Hypothalamus (tissue), 51 donors: ENCODE measurements at regions not wholly inside any gene's neighbourhood (a gene's known extent, or its start where the extent isn't known, plus 50 kb on each side); places are given as distances from the start of the nearest gene placed in this dataset.

Source experiments
- DNase-seq, 51 donors: peaks; one replicate each; lab custom pipeline; 2025; lab: John Stamatoyannopoulos, UW

GRCh38 chr13:76160961-76161925 lies 525.1 kb downstream of the LMO7 start:
- DNase-seq = no peak

DNA sequence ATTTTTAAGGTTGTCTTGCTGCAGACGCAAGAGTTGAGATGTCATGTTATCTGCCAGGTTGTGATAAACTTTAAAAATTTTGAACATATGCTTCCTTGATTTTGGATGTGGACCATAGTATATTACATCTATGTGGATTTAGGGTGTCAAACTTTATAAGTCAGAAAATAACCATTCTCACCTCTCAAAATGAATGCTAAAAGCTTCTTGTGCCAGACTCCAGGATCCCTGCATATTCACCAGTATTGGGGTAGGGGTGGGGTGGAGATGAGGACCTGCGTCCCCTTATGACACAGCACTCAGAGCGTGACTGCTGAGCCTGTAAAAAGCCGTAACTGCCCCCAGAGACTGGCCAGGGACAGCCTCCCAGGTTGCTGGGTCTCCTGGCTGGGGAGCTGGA lies 524.4 kb downstream of the LMO7 start:
- DNase-seq = no peak

DNA sequence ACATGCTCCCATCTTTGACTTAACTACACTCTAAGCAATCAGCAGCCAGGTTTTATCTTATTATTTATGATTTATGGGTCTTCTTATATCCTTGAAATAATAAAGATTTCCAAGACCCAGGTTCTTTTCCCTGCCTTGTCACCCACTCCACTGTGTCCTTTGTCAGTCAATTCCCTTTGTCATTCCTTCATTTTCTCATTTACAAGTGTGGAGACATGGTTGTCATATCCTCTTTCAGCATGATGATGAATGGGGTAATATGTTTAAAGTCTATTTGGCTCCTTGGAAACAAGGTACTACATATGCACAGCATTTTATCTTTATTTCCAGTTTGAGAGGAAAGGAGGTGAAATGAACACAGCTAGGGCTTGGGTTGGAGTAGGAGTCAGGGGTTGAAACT lies 521.8 kb downstream of the LMO7 start:
- no peak for DNase-seq

GRCh38 chr13:76153239-76153638 lies 517.1 kb downstream of the LMO7 start:
- no peak for DNase-seq

DNA sequence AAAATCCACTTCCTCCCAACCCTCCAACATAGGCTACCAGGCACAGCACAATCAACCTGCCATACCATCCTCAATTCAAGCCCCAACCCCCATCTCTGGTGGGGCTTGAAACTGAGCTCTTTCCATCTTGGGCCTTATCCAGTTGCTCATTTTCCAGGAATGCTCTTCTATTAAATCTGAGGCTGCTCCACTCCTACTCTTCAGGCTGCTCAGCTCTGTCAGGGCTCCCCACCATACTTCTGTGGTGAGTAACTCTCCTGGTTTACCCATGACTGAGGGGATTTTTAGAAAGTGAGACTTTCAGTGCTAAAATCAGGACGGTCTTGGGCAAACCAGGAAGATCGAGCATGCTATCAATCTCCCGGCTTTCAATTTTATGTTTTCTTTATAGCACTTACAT lies 512.8 kb downstream of the LMO7 start:
- DNase-seq = no peak

DNA sequence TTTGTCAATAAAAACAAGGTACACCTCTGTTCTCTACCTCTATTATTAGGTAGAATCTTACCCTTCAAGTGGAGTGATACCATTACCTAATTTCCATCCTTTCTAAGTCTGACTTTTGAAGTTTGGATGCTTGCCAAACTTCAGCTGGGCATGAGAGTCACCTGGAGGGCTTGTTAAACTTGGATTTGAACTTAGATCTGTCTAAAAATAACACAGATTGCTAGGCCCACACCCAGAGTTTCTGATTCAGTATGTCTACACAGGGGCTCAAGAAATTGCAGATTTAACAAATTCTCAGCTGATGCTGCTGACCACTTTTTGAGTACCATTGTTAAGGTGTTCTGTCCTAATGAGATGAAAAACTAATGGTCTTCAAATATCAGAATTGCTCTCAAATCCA lies 512.2 kb downstream of the LMO7 start:
- DNase-seq = no peak

DNA sequence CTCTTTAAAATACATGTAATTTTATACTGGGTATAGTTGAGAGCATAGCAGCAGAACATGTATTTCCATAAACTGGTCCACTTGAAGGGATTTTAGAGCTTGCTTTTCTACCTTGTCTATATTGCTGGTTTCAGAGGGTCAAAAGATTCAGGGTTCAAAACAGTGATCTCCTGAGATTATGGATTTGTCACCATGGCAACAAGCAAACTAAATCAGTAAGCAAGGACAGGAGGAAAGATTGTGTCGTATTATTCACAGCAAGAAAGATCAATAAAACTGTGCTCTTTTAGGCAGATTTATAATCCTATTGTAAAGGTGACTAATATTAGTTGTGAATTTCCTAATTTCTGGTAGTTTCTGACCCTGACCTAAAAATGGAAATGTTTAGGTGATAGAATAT lies 496.4 kb downstream of the LMO7 start:
- DNase-seq = no peak

- no peak for DNase-seq
Measured at GRCh38 chr13:76131551-76131950, 495.4 kb downstream of the LMO7 start.

DNA sequence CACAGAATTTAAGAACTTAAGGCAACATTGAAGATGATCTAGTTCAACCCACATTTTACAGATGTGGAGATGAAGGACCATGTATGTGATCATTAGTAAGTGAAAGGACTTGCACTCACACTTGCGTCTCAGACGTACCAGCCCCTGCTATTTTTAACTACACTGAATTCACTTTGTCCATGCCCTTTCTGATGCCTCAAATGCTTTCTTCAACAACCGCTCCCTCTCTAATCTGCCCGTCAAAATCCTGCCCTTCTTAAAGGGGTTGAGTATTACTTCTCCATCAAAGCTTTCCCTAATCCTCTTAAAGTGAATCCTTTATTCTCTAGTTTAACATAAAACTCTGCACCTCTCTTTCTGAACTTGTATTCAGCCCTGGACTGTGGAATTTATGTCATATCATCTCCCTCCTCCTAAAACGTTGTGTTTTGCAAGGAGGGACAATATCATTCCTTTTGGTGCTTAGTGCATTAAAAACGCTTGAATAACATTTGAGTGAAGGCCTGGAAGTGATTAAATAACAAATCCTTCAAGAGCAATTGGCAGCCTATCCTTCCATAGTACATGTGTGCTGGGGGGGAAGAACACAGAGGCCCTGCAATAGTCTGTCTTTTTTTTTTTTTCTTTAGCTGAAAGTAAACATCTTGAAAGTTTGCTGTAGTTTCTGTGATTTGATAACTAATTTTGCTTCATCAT lies 493.3 kb downstream of the LMO7 start:
- DNase-seq = no peak

GRCh38 chr13:76127922-76128321 lies 491.8 kb downstream of the LMO7 start:
- no peak for DNase-seq

DNA sequence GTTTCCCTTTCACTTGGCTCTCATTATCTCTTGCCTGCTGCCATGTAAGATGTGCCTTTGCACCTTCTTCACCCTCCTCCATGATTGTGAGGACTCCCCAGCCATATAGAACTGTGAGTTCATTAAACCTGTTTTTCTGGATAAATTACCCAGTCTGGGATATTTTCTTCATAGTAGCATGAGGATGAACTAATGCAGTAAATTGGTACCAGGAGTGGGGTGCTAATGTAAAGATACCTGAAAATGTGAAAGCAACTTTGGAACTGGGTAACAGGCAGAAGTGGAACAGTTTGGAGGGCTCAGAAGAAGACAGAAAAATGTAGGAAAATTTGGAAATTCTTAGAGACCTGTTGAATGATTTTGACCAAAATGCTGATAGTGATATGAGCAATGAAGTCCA lies 487.4 kb downstream of the LMO7 start:
- DNase-seq = no peak

DNA sequence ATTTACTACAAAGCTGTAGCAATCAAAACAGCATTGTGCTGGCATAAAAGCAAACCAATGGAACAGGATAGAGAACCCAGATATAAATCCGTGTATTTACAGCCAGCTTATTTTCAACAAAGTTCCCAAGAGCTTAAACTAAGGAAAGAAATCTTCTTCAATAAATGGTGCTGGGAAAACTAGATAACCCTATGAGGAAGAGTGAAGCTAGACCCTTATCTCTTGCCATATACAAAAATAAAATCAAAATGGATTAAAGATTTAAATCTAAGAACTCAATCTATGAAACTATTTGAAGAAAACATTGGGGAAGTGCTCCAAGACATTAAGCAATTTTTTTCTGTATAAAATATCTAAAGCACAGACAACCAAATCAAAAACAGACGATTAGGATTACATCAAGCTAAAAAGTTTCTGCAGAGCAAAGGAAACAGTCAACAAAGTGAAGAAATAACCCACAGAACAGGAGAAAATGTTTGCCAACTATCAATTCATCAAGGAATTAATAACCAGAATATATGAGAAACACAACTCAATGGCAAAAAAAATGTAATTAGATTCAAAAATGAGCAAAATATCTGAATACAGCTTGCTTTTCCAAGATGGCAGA lies 480.7 kb downstream of the LMO7 start:
- no peak for DNase-seq

DNA sequence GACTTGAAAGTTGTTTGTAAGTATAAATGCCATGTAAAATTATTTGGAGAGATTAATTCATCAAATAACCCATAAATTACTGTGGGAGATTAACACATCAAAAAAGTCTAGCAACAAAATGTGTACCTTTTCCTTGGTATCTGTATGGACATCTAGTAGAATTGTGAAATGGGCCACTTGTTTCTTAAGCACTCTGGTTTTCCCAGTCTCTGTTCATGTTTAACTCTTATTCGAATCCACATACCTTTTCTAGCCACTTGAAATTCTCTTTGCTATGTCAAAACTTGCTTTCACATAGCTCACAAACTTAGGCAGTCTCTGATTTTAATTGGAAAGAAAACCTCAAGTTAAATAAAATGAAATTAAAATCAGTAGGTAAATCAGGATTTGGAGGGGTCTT lies 470.6 kb downstream of the LMO7 start:
- DNase-seq = no peak

GRCh38 chr13:76094645-76095044 lies 458.5 kb downstream of the LMO7 start:
- DNase-seq = no peak

DNA sequence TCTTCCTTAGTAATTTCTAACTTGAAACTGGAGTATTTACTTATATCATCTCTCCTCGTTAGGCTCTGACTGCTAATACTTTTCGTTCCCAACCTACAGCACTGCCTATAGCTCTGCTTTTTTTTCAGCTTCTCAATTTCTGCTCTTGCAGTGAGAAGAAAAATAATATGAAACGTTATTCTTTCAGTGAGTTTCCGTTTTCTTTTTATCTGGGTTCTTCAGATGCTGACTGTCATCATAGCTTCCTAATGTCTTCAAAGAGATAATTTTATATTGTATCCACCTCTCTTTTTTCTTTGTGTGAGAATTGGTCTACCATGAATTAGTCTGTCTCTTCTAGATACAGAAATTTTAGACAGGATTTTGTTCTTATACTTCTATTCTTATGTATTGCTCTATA lies 454.9 kb downstream of the LMO7 start:
- DNase-seq = no peak

DNA sequence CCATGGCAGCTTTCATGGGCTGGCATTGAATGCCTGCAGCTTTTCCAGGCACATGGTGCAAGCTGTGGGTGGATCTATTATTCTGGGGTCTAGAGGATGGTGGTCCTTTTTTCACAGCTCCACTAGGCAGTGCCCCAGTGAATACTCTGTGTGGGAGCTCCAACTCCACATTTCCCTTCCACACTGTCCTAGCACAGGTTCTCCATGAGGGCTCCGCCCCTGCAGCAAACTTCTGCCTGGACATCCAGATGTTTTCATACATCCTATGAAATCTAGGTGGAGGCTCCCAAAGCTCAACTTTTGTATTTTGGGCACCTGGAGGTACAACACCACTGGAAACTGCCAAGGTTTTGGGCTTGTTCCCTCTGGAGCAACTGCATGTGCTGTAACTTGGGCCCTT lies 450.6 kb downstream of the LMO7 start:
- no peak for DNase-seq

GRCh38 chr13:76067850-76068249 lies 431.7 kb downstream of the LMO7 start:
- DNase-seq = no peak

GRCh38 chr13:76053181-76053580 lies 417.1 kb downstream of the LMO7 start:
- no peak for DNase-seq

DNA sequence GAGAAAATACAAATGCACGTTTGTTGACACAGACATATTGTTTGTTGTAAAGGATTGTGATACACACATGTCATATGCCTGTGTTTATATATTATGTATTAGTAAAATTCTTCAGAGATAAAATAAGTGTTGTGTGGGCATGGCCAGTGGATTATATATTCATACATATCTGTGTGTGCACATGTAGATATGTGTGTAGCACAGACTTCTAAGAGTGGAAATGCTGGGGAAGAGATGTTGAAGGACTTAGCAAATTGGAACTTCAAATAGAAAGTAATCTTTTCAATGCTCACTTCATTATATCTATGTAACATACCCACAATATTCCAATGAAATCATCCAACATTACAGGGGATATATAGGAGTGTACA lies 413.2 kb downstream of the LMO7 start:
- no peak for DNase-seq

GRCh38 chr13:76048675-76049375 lies 412.7 kb downstream of the LMO7 start:
- no peak for DNase-seq

DNA sequence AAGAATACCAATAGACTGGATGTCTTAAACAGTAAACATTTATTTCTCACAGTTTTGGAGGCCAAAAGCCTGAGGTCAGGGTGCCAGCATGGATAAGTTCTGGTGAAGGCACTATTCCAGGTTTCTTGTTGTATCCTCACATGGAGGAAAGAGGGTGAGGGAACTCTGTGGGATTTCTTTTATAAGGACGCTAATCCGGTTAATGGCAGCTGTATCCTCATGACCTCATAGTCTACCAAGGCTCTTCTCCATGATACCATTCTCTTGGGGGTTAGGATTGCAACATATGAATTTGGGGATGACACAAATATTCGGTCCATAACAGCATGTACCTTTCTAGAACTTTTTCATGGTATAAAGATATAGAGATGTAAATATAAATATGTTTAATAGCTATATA lies 412.0 kb downstream of the LMO7 start:
- DNase-seq = no peak
